ENCODE measurements at regions not wholly inside any gene's neighbourhood (a gene's known extent, or its start where the extent isn't known, plus 50 kb on each side); places are given as distances from the start of the nearest gene placed in this dataset.
"Not testable (repeated sequence)": the region's sequence is repeated elsewhere in the genome, so short reads cannot be mapped to it uniquely, and the experiment has no call there.

DNA sequence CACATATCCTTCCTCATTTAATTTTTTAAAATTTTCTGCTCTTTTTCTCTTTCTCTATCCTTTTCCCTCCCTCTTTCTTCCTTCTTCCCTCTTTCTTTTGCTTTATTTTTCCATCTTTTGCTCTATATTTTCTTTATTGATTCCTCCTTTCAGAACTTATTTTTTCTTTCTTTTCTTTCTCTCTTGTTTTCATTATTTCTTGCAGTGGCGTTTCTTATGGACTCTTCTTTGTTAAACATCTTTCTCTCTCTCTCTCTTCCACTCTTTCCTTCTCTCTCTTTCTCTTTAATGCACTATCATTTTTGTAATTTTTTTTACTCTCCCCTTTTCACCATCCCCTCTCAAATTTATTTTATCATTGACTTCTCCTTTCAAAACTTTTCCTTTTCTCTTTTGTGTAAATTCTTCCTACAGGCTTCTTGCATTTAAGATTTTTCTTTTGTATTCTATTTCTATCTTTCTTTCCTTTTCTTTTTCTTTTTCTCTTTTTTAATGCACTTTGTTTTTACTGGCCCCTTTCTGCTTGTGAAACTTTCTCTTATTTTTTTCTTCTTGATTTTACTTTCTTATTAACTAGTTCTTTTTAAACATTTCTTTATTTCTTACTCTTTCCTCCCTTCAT lies 97.0 kb downstream of the RBMX2 start:
- H3K27me3 ChIP-seq = no peaks in the 10 kb centered on the region
- intact Hi-C loops (cut with DNase I) = no loop called here
- no peak overlapping the region for H3K27ac ChIP-seq
- no peaks in the 10 kb centered on the region for H3K9me3 ChIP-seq
- ATAC-seq (no peak), DNase-seq (no peak)
- H3K36me3 ChIP-seq = no peaks in the 10 kb centered on the region
- H3K4me1 ChIP-seq = no peaks in the 10 kb centered on the region
- no peak overlapping the region for H3K4me3 ChIP-seq
- TF ChIP-seq, protein P1, sequence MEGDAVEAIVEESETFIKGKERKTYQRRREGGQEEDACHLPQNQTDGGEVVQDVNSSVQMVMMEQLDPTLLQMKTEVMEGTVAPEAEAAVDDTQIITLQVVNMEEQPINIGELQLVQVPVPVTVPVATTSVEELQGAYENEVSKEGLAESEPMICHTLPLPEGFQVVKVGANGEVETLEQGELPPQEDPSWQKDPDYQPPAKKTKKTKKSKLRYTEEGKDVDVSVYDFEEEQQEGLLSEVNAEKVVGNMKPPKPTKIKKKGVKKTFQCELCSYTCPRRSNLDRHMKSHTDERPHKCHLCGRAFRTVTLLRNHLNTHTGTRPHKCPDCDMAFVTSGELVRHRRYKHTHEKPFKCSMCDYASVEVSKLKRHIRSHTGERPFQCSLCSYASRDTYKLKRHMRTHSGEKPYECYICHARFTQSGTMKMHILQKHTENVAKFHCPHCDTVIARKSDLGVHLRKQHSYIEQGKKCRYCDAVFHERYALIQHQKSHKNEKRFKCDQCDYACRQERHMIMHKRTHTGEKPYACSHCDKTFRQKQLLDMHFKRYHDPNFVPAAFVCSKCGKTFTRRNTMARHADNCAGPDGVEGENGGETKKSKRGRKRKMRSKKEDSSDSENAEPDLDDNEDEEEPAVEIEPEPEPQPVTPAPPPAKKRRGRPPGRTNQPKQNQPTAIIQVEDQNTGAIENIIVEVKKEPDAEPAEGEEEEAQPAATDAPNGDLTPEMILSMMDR (IDR thresholded peaks at IDR 0.05) = no peak

DNA sequence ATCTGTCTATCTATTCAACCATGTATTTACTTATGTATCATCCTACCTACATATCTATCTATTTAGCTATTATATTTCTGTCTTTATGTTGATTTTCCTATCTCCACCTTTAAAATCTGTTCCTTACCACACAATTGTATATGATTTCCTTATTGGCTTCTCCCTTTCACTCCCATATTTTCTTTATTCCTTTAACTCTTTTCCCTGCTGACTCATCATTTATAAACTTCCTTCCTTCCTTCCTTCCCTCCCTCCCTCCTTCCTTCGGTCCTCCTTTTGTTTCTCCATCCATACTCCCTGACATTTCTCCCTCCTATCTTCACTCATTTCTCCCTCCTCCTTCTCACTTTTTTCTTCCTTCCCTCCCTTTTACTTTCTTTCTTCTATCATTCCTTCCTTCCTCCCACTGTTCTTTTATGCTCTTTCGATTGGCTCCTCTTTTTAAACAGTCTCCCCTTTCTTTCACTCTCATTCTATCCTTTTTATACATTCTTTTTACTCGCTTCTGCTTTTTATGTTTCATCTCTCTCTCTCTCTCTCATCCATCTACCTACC lies 100.3 kb downstream of the RBMX2 start:
- no peaks in the 10 kb centered on the region for H3K27me3 ChIP-seq
- intact Hi-C loops (cut with DNase I) = no loop called here
- H3K4me1 ChIP-seq = no peaks in the 10 kb centered on the region
- no peaks in the 10 kb centered on the region for H3K36me3 ChIP-seq
- ATAC-seq = no peak
- H3K27ac ChIP-seq = no peak overlapping the region
- no peak overlapping the region for H3K4me3 ChIP-seq
- no peak for DNase-seq
- TF ChIP-seq, protein P1 (IDR thresholded peaks at IDR 0.05) = no peak
- no peaks in the 10 kb centered on the region for H3K9me3 ChIP-seq

DNA sequence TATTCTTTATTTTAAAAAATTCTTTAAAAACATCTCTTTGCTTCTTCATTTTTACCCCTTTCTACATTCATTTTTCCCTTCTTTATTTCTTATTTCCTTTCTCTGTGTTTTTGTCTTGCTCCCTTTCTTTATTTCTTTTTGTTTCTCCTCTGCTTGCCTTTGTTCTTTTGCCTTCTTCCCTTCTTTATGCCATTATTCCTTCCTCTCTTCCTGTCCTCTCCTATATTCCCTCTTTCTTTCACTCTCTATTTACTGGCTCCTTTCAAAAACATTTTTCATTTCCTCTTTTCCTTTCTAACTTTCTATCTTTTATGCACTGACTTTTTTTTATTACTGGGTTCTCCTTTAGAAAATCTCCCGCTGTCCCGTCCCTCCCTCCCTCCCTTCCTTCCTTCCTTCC lies 102.2 kb downstream of the RBMX2 start:
- Histone ChIP-seq H3K4me3 (no peak overlapping the region), H3K36me3 (no peaks in the 10 kb centered on the region), H3K9me3 (no peaks in the 10 kb centered on the region), H3K27me3 (no peaks in the 10 kb centered on the region), H3K27ac (no peak overlapping the region), H3K4me1 (no peaks in the 10 kb centered on the region)
- ATAC-seq = no peak
- TF ChIP-seq, protein P1 (IDR thresholded peaks at IDR 0.05) = no peak
- intact Hi-C loops (cut with DNase I) = no loop called here
- no peak for DNase-seq

DNA sequence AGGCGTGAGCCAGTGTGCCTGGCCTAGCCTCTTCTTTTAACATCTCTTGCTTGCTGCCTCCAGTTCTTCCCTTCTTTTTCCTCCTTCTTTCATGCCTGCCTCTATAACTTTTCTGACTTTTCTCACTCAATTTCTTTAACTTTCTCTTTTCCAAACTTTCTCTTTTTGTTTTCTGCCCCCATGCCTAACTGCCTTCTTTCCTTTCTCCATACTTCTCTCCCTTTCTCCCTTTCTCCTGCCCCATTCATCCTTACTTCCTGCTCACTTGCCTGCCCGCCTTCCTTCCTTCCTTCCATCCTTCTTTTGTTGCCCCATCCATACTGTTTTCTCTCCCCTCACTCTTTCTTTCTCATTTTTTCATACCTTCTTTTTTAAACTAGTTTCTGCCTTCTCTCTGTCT lies 105.2 kb downstream of the RBMX2 start:
- H3K4me1 ChIP-seq = no peaks in the 10 kb centered on the region
- ATAC-seq = no peak
- TF ChIP-seq, protein P1 (IDR thresholded peaks at IDR 0.05) = no peak

DNA sequence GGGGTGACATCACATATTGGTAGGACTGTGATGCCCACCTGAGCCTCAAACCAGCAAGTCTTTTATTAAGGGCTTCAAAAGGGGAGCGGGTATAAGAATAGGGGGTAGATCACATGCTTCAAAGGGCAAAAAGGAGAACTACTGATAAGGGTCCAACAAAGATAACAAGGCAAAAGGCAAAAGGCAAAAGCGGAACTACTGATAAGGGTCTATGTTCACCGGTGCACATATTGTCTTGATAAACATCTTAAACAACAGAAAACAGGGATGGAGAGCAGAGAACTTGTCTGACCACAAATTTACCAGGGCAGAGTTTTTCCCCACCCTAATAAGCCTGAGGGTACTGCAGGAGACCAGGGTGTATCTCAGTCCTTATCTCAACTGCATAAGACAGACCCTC lies 110.7 kb downstream of the RBMX2 start:
- H3K27me3 ChIP-seq; H3K4me1 ChIP-seq; intact Hi-C loops (cut with DNase I); DNase-seq; H3K36me3 ChIP-seq; H3K9me3 ChIP-seq; ATAC-seq; H3K4me3 ChIP-seq; H3K27ac ChIP-seq: not testable (repeated sequence)

More for the DNA sequence above, 105.2 kb downstream of the RBMX2 start:
- no peaks in the 10 kb centered on the region for H3K9me3 ChIP-seq
- no peaks in the 10 kb centered on the region for H3K36me3 ChIP-seq
- intact Hi-C loops (cut with DNase I) = no loop called here
- no peaks in the 10 kb centered on the region for H3K27me3 ChIP-seq
- H3K27ac ChIP-seq = no peak overlapping the region
- no peak overlapping the region for H3K4me3 ChIP-seq
- no peak for DNase-seq

DNA sequence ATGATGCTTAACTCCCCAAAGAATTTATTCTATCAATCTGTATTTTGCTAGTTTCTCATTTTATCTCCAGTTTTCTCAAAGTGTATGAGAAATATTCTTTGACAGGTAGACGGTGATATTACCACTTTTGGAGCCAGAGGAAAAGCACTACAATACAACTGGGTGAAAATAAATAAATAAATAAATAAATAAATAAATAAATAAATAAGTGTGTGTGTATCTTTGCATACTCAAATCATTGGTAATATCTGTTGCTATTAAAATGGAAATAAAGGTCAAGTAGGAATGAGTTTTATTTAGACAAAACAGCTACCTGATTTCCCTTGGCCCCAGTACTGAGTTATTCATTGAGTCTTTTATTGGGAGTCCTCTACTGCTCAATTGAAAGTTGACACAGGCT lies 114.3 kb downstream of the RBMX2 start:
- DNase-seq (no peak), ATAC-seq (no peak)
- intact Hi-C loops (cut with DNase I) = no loop called here

More for the DNA sequence above, 114.3 kb downstream of the RBMX2 start:
- Histone ChIP-seq H3K27ac (no peak overlapping the region), H3K36me3 (no peaks in the 10 kb centered on the region), H3K4me3 (no peak overlapping the region), H3K27me3 (no peaks in the 10 kb centered on the region), H3K4me1 (no peaks in the 10 kb centered on the region), H3K9me3 (no peaks in the 10 kb centered on the region)
- TF ChIP-seq, protein P1 (IDR thresholded peaks at IDR 0.05) = no peak

Data from left lung (tissue), 4 donors.